ENCODE measurements at regions not wholly inside any gene's neighbourhood (a gene's known extent, or its start where the extent isn't known, plus 50 kb on each side); places are given as distances from the start of the nearest gene placed in this dataset.

DNA sequence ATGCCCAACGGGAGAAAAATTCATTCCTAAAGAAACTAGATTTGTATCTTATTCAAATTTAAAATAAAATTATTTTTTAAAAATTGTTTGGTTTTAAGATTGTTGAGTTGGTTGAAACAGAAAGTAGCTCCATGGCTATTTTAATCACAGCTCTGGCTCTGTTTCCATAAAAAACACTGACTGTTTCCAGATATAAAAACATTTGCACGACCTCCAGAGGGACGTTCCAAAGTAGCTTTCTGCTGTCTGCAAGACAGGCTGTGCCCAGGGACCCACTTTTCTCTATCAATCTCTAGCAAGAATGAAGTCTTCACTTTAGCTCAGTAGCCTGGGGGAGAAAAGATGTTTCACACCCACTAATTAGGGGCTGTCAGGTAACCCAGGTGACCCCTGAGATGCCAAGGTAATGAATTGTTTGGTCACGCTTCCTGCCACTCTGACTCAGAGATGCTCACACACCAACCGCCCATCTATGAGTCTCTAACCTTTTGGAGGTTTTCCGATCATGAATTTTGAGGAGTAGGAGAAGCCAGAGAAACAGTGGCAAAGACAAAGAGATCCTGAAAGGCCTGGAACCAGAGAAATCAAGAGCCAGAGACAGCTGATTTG, 220.1 kb upstream of the SOX9 start:
- TF ChIP-seq, protein P1, sequence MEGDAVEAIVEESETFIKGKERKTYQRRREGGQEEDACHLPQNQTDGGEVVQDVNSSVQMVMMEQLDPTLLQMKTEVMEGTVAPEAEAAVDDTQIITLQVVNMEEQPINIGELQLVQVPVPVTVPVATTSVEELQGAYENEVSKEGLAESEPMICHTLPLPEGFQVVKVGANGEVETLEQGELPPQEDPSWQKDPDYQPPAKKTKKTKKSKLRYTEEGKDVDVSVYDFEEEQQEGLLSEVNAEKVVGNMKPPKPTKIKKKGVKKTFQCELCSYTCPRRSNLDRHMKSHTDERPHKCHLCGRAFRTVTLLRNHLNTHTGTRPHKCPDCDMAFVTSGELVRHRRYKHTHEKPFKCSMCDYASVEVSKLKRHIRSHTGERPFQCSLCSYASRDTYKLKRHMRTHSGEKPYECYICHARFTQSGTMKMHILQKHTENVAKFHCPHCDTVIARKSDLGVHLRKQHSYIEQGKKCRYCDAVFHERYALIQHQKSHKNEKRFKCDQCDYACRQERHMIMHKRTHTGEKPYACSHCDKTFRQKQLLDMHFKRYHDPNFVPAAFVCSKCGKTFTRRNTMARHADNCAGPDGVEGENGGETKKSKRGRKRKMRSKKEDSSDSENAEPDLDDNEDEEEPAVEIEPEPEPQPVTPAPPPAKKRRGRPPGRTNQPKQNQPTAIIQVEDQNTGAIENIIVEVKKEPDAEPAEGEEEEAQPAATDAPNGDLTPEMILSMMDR (conservative IDR thresholded peaks at IDR 0.05 in 1 of 2, IDR thresholded peaks at IDR 0.05 in 1 of 2; ENCODE audit: extremely low read depth in 1 of 2, insufficient read depth in 1 of 2, low read depth in 1 of 2, low read length in 2 of 2): no peak
- TF ChIP-seq EZH2 (IDR thresholded peaks at IDR 0.05; ENCODE audit: borderline replicate concordance, low read length): no peak

All from mammary epithelial cell (primary cell).